HG03039 (cell line): ENCODE measurements at regions not wholly inside any gene's neighbourhood (a gene's known extent, or its start where the extent isn't known, plus 50 kb on each side); places are given as distances from the start of the nearest gene placed in this dataset.
"Not testable (repeated sequence)": the region's sequence is repeated elsewhere in the genome, so short reads cannot be mapped to it uniquely, and the experiment has no call there.

Source experiments
- ATAC-seq: cut with Tn5 transposase; IDR thresholded peaks from one replicate; pipeline ENCODE4 v1.9.1; 2021; ENCODE audit warnings: mild to moderate bottlenecking, moderate library complexity; ENCODE audit not compliant: unreplicated experiment

DNA sequence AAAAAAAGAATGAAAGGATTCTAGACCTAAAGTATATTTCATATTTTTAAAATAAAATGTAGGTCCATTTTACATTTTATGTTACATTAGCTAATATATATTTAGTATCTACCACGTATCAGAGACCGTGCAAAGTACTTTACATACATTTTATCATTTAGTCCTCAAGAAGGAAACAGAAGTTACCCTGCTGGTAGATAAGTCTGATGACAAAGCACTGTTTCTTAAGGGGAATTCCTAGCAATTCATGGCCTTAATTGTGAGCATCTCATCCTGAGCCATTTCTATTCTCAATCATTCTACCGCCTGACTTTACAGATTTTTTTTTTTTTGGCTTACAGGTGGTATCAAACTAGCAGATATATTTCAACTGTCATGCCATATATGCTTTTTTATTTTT lies 367.7 kb downstream of the PRELID2 start:
- ATAC-seq, result no peak

DNA sequence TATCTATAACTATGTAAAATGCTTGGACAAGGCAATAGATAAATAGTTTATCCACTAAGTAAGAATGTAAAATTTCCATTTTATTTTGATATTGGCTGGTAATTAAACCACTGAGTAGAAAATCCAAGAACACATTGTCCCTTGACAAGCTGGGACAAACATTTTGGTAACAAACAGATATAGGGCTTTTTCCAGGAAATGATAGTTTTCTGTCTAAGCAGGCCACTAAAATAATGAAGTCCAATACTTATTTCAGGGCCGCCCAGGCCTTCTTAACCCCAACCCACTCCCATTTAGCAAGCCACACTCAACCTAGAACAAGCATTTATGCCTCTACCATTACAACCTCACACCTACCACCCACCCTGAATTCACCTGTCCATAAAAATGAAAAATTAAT lies 368.6 kb downstream of the PRELID2 start:
- ATAC-seq, result no peak

DNA sequence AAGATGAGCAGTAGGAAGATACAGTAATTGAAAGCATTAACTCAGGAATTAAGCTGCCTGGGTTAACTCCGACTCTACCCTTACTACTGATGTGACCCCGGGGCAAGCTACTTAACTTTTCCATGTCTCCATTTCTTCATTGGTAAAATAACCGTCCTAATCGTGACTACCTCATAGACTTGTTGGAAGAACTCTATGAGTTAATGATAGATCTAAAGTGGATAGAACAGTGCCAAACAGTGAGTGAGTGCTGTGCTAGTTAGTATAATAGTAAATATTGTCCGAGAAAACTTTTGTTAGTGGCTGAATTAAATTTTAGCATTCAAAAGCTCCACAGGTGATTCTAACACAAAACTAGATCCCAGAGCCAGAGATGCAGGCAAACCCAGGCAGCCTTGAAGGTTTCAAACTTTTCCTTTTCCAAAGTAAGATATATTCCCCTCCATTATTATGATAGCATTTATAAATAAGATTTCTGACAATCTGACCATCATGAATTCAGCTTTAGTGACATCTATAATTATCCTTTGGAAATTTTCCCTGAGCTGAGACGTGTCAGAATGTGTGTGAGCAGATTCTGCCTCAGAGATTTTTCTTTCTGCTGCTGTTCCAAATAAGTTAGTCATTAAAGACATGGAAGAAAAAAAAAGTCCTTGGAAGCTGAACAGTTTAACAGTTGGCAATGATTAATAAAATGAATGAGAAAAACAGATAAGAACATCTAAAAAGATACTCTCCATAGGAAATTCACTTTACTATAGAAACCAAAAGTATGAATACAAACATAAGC lies 369.5 kb downstream of the PRELID2 start:
- ATAC-seq, result no peak

DNA sequence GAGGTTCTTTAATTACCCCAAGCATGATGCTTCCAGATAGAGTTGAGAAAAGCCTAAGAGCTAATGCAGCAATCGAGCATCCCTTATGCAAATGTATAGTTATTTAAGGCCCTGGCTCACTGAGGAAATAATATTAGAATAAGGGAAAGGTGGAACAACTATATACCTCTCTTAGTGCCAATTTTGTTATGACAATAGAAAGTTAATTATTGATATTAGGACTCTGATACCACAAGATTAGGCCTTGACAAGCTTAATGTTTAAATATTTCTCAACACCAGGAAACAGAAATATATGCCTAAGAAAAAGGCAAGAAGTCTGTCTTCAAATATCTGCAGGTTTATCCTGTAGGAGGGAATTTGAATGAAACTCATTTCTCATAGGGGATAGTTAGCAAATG lies 371.0 kb downstream of the PRELID2 start:
- ATAC-seq, result no peak

DNA sequence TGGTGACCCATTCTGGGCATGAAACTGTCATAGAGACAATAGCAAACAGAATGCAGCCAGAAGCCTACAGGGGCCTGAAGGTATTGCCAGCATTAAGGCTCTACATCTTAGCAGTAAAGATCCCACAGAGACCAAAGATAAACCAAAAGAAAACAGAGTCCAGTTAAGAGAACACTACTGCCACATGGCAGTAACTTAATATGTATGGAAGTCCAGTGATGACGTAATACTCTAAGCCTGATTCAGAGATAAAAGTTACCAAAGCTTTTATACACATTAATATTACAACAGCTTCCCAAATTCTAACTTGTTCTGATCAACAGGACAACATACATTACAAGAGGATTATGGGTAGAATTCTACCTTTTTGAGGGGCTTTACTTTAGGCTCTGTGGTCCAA lies 371.5 kb downstream of the PRELID2 start:
- no peak for ATAC-seq

DNA sequence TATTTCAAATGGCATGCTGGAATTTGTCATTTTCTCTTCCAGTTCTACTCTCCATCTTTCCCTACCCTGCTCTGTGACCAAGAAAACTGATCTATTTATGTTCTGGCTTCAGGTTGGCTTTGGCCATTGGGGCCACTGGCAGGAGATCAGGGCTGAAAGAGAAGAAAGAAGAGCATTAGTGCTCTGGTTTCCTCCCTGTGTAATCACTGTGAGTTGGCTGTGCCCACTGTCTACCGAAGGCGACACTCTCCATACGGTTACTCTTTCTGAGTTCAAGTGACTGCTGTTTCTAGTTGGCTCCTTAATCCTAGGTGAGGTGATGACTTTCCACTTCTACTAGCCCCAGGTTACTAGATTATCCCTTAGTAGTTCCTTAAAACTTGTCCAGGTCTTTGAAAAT lies 372.6 kb downstream of the PRELID2 start:
- ATAC-seq, result no peak

DNA sequence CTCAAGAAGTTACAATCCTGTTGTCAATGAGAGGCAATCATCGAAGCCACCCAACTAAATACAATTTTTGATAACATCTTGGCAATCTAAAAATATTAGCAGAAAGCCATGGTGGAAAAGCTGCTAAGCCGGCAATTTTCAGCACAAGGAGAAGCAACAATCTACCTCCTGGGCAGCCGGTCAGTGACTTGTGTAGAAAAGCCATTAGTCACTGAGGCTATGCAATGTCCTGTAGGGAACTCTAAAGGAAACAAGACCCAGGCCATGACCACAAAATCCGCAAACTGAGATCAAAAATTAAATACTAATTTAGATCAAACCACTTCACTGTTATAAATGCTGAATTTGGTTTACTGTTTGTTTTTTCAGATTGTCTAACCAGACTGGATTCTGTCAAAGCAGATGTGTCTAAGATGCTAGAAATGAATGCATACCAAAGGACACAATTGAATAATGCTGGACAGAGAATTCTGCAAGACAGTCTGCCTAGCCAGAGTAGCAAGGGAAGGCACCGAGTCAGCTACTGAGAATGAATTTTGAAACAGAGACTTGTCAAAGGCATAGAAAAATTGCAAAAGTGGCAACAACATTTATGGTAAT lies 384.8 kb downstream of the PRELID2 start:
- ATAC-seq, result no peak

DNA sequence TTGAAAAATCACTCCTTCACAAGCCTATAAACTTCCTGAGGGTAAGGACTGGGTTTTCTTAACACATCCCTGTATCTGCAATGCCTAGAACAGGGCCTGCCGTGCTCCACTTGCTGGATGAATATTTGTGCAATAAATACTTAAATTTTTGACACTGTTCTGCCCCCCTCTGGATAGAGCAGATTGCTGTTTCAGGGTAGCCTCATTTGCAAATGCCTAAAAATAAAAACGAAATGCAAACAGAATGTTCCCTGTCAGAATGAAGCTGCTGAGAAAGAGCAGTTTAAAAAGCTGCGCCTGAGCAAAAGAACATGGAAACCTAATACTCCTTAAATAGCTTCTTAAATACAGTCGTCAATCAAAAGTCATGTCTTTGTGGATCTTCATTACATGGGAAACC lies 385.3 kb downstream of the PRELID2 start:
- no peak for ATAC-seq

DNA sequence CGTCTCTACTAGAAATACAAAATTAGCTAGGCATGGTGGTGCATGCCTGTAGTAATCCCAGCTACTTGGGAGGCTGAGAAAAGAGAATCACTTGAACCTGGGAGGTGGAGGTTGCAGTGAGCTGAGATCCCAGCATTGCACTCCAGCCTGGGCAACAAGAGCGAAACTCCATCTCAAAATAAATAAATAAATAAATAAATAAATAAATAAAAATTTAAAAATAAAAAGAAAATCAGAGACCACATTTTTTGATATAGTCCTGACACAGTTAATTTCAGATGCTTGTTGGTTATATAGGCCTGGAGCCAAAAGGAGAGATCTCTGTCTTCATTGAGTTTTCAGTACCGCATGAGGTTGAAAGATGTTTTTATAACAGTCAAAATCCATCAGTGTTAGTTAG lies 388.3 kb downstream of the PRELID2 start:
- ATAC-seq, result not testable (repeated sequence)

DNA sequence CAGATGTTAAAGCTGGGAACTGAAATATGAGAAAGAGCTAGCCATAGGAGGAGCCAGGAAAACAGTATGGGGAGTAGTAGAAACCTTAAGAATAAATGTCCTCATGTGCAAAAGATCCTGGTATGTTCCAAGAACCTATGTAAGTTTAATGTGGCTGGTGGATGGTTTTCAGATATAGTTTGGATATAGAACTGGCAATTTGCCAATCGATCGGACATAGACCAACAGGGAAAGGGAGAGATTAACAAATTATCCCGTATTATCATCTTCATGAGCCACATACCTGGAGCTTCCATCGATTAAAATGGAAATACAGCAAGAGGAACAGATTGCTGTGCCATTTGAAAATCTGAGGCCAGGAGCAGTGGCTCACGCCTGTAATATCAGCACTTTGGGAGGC lies 388.7 kb downstream of the PRELID2 start:
- no peak for ATAC-seq

DNA sequence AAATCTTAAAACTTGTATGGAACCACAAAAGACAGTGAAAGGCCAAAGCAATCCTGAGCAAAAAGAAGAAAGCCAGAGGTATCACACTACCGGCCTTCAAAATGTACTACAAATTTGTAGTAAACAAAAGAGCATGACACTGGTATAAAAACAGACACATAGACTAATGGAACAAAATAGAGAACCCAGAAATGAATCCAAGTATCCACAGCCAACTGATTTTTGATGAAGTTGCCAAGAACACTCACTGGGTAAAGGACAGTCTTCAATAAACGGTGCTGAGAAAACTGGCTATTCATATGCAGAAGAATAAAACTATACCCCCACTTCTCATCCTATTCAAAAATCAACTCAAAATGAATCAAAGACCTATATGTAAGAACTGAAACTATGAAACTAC lies 390.1 kb downstream of the PRELID2 start:
- no peak for ATAC-seq

DNA sequence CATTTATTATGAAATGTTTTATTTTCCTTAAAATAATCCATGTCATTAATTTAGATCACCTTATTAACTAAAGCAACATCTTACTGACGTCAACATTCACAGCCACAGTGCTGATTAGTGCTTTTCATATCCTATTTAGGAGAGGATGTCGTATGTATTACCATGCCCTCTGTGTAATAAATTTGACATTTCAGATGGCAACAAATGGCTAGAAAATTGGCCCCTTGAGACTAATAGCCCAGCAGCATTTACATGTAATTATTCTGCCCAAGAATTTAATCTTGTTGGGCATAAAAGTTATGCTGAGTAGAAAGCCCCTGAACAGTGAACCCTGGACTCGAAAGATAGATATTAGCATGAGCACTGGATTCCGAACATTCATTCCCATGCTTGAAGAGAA lies 391.2 kb downstream of the PRELID2 start:
- ATAC-seq, result no peak

DNA sequence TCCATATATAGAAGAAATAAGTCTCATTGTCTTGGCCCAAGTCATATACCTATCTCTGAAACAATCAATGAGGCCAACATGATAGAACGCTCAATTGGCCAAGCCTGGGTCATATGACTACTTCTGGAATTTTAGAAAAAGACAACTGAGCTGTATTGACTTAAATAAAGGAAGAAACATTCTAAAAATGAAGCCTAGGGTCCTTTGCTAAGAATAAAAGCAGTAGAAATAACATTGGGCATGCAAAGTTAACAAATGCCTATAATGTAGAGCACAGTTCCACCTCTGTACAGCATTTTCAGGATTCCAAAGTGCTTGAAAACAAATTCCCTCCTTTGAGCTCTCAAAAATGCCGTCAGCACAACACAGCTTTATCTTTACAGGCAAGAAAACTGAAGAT lies 391.8 kb downstream of the PRELID2 start:
- ATAC-seq, result no peak

DNA sequence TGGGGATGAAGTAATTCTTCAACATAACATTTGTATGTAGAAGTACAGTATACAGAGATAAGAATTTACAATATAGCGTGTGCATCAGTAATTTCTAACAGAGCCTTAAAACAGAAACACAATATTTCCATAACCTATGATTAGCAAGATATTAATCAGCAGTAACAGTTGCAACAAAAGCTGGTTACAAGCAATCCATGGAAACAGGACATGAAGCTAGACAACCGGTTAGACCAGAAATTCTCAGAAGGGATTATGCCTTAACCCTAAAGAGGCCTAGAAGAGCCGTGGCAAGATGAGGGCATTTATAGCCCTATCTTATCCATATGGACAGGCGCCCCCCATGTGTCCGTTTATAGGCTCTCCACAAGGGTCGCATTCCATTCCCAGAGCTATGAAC lies 392.5 kb downstream of the PRELID2 start:
- ATAC-seq, result not testable (repeated sequence)

DNA sequence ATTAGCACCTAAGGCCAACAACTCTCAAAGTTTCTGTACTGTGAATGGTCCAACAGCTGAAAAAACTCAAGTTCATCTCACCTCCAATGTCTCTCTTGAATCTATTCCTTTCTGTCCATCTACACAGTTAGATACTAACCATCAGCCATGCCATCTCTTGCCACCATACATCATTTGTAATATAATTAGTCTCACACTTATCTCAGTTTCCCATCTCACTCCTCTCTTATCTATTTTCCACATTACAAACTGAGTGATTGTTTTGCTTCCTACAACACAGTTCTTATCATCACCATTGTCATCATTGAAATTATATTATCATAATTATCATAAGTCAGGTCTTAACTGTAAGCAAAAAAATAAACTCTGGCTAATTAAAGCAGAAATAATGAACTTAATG lies 393.9 kb downstream of the PRELID2 start:
- no peak for ATAC-seq

DNA sequence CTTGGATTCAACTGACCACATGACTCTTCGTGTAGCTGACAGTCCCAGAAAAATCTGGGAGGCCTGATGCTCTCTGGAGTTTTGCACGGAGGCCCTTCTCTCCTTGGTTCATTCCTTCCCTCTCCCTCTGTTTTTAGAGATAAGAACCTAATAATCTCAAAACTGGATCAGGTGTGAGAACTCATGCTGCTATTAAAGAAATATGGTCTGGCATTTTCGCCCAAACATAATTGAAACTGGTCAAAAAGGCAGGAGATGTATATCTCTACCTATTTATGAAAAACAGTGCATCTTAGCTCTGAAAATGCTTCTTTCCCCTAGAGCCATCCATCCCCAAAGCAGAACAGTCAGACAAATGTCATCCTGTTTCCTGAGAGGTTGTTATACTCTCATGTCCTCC lies 397.5 kb downstream of the PRELID2 start:
- no peak for ATAC-seq

DNA sequence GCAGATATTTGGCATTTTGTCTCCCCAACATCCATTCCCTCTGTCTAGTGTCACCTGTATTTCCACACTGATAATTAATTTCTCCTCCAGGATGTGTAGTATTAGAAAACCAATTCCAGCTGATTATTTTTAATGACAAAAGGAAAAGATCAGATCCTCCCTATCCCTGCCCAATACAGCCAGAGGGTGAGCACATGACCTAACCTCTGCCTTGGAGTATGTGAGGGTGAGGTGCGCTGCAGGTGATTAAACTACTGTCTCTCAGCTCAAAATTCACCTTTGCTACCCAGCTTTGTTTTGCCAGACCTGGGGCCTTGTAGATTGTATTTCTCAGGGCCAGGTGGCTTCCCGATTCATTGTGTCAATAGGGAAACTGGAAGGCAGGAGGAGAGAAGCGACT lies 402.1 kb downstream of the PRELID2 start:
- ATAC-seq, result no peak

DNA sequence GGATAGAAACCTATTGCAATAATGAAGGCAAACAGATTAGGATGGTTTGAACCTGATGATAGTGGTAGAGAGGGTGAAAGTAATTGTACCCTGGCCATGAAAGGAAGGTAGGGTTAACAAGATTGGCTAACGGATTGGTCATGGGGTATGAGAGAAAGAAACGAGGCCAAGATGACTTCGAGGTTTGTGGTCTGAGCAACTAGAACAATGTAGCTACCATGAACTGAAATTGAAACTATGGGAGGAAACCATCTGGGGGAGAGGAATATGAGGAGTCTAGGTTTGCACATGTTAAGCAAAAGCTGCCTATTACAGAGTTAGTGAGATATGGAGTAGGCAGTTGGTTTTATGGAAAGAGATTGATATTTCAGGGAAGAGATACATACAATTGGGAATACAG lies 406.0 kb downstream of the PRELID2 start:
- no peak for ATAC-seq

DNA sequence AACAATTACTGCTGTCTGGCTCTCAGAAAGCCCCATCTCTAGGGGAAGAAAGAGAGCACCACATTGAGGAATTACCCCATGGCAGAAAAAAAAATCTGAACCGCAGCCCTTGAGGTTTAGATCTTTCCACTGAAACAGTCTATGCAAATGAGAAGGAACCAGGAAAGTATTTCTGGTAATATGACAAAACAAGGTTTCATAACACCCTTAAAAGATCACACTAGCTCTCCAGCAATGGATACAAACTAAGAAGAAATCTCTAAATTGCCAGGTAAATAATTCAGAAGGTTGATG lies 427.1 kb downstream of the PRELID2 start:
- peak; percentile 63 for ATAC-seq

DNA sequence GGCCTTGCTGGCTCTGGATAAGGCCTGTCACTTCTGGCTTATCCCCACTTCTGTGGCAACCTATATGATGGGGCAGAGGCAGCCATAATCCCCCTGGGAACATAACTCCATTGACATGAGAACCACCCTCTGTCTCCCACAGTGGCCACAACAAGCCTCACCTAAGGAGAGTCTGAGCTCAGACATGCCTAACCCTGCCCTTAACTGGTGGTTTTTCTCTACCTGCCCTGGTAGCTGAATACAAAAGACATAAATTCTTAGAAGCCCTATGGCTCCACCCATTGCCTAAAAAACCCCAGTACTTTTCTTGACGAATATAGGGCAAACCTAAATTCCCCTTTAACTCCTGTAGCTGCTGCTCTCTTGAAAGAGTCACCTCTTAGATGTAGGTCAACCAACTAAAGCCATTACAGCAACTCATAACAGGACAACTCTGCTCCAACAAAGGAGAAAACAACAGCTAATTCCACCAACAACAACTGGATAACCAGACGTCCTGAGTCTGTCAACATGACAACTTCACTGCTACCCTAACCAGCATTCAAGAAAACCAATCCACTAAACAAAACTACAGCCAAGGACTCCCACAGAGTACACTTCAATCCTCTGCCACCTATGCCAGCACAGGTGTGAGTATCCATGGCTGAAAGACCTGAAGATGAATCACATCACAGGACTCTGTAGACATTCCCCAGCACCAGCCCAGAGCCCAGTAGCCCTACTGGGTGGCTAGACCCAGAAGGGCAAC lies 427.7 kb downstream of the PRELID2 start:
- peak; percentile 58 for ATAC-seq

DNA sequence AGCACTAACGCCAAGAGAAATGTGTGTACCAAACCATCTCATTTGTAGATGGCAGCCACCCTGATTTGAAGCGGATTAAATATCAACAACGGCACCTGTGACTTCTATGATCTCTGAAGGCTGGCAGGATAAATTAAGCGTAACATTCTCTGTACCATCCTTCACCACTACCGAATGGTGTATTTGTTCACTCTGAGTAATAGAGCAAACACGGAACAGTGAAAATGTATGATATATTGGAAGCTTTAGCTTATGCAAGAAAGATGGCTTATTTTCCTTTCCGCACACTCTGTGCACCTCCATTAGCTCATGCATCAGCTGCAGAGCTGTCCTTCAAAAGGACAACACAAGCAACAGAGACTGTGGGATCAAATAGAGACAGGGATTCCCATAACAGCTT lies 431.1 kb downstream of the PRELID2 start:
- no peak for ATAC-seq

DNA sequence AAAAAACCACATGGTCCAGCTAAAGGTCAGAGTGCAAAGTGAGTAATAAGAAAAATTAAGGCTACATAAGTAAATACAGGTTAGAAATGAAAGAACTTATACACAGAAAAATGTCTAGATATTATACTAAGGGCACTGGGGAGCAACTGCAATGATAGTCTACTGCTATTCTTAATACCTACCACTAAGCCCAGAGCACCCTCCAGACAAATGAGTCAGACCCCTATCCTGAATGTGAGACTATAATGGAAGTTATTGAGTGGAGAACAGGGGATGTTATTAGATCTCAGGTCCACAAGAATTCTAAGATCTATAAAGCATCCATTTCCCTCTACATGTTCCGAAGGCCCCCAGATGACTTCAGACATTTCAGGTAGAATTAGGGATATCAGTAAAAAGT lies 438.3 kb downstream of the PRELID2 start:
- ATAC-seq, result no peak
